DMS53 treated with DMSO at 0.1 percent for 48 hours (cell line): ENCODE measurements at regions not wholly inside any gene's neighbourhood (a gene's known extent, or its start where the extent isn't known, plus 50 kb on each side); places are given as distances from the start of the nearest gene placed in this dataset.
"Not testable (repeated sequence)": the region's sequence is repeated elsewhere in the genome, so short reads cannot be mapped to it uniquely, and the experiment has no call there.

ENCODE experiments used
- DNase-seq: peaks from one replicate; lab custom pipeline; 2025; ENCODE audit not compliant: unreplicated experiment; lab: John Stamatoyannopoulos, UW

- no peak for DNase-seq
These were observed 67.7 kb upstream of the SIRPA start for GRCh38 chr20:1827510-1827973.

- DNase-seq = no peak
These were observed 69.2 kb upstream of the SIRPA start for GRCh38 chr20:1825938-1826445.

- no peak for DNase-seq
These were observed 69.7 kb upstream of the SIRPA start for GRCh38 chr20:1825507-1825906.

- no peak for DNase-seq
These were observed 70.4 kb upstream of the SIRPA start for GRCh38 chr20:1824834-1825233.

GRCh38 chr20:1824181-1824580 is 71.0 kb upstream of the SIRPA start:
- DNase-seq = no peak

- DNase-seq = no peak
These were observed 71.8 kb upstream of the SIRPA start for GRCh38 chr20:1823450-1823844.

- DNase-seq = no peak
These were observed 72.4 kb upstream of the SIRPA start for GRCh38 chr20:1822564-1823449.

- DNase-seq = no peak
These were observed 74.8 kb upstream of the SIRPA start for GRCh38 chr20:1820138-1821079.

GRCh38 chr20:1819311-1820137 is 75.7 kb upstream of the SIRPA start:
- DNase-seq = no peak

GRCh38 chr20:1818895-1819294 is 76.3 kb upstream of the SIRPA start:
- no peak for DNase-seq

GRCh38 chr20:1818247-1818840 is 76.9 kb upstream of the SIRPA start:
- DNase-seq = no peak

- DNase-seq = no peak
These were observed 77.5 kb upstream of the SIRPA start for GRCh38 chr20:1817577-1818211.

GRCh38 chr20:1816384-1817381 is 78.5 kb upstream of the SIRPA start:
- no peak for DNase-seq

- DNase-seq = no peak
These were observed 79.6 kb upstream of the SIRPA start for GRCh38 chr20:1815502-1816085.

- DNase-seq = not testable (repeated sequence)
These were observed 80.3 kb upstream of the SIRPA start for GRCh38 chr20:1814861-1815260.

GRCh38 chr20:1813674-1814635 is 81.3 kb upstream of the SIRPA start:
- DNase-seq = no peak

GRCh38 chr20:1813101-1813529 is 82.1 kb upstream of the SIRPA start:
- DNase-seq = no peak
